ENCODE measurements at regions not wholly inside any gene's neighbourhood (a gene's known extent, or its start where the extent isn't known, plus 50 kb on each side); places are given as distances from the start of the nearest gene placed in this dataset.

DNA sequence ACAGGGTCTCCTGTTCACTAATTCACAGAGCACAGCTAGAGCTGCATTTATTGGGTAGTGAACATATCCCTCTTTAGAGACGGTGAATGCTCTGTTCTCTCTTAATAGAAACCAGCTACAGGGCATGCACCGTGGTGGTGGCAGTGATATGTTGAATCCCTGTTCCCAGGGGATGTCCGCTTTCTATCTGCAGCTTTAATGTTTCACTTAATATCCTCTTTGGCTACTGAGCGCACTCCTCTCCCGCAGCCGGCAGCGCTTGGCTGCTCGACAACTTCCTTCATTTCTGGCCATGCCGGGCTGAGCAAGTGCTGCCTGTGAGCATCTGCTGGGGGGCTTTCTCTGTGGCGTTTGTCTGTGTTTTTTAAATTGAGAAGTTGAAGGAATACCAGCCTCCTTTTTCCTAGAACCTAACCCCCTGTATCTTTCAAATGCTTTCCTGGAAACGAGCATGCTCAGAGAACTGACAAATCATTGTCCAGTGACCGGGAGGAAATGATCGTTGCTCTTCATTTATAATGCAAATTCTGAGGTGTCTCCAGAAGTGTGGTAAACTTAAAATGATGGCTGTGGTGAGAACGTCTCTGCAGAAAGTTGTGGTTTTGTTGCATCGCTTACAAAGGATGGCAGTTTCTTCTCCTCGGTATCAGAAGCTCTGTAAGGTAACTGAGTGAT is 297.9 kb downstream of the UTRN start (continued):
- no peak for TF ChIP-seq CEBPB (IDR thresholded peaks at IDR 0.05; ENCODE audit: low read depth, low read length)
- no peak for TF ChIP-seq SUZ12 (IDR thresholded peaks at IDR 0.05; ENCODE audit: low read length)
- no peak for TF ChIP-seq EGR1 (IDR thresholded peaks at IDR 0.05; ENCODE audit: borderline replicate concordance, low read depth, low read length)
- TF ChIP-seq KDM4A (IDR thresholded peaks at IDR 0.05; ENCODE audit: low read depth, low read length, severe bottlenecking) = no peak
- no peak for TF ChIP-seq BACH1 (IDR thresholded peaks at IDR 0.05; ENCODE audit: low read length)
- TF ChIP-seq POLR2A (IDR thresholded peaks at IDR 0.05; ENCODE audit: control extremely low read depth in 1 of 2, low read depth in 2 of 2, low read length in 2 of 2) = no peak

Data from H1 (cell line).